ENCODE measurements at regions not wholly inside any gene's neighbourhood (a gene's known extent, or its start where the extent isn't known, plus 50 kb on each side); places are given as distances from the start of the nearest gene placed in this dataset.

DNA sequence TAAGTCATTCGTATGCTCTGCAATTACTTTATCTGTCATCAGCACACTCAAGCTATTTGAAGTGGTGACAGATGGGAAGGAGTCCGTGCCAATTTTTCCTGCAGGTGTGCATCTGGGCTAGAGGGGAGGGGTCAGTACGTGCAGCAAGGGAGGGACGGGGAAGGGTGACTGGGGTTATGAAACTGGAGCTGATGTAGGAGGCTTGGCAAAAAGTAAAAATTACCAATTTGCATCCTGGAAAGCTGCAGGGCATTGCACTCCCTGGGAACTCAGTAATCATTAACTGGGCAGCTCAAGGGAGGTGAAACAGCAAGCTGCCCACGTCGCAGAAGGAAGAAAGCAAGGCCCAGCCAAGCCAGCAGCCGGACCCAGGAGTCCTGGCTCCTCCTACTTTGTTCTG is 87.1 kb upstream of the TMEM45B start:
- Histone ChIP-seq H3K79me2 (ENCODE audit: insufficient read depth, low read length) (no peaks in the 10 kb centered on the region), H3K27me3 (ENCODE audit: insufficient read depth, low read length) (peaks cover 3% of the 10 kb centered on the region; the same call in 1 of the 2 replicates), H3K4me2 (ENCODE audit: low read length) (no peak overlapping the region), H3K9ac (ENCODE audit: low read length) (no peak overlapping the region), H3K27ac (ENCODE audit: low read depth, low read length) (no peak overlapping the region), H3K4me1 (ENCODE audit: control insufficient read depth in 1 of 2, insufficient read depth in 2 of 2, low read length in 2 of 2) (peaks cover 0 to 3% of the 10 kb centered on the region in 2 experiments; a peak in 2 of 4 replicates), H4K20me1 (ENCODE audit: insufficient read depth) (no peaks in the 10 kb centered on the region), H3K4me3 (replicated peaks in 1 of 2; ENCODE audit: low read depth in 1 of 2, low read length in 2 of 2) (no peak overlapping the region), H3K36me3 (ENCODE audit: control insufficient read depth in 1 of 2, insufficient read depth in 2 of 2, low read length in 2 of 2) (no peaks in the 10 kb centered on the region), H2AFZ (ENCODE audit: low read depth, low read length, poor library complexity, severe bottlenecking) (no peak overlapping the region), H3K9me3 (ENCODE audit: control insufficient read depth in 1 of 2, insufficient read depth in 1 of 2, low read depth in 1 of 2, low read length in 2 of 2) (no peaks in the 10 kb centered on the region), H3K9me2 (ENCODE audit: insufficient read depth) (no peaks in the 10 kb centered on the region)
- intact Hi-C loops (cut with micrococcal nuclease): no loop called here
- BruUV-seq (replicated peaks): no TSS peak
- ChIA-PET RAD21 (ENCODE audit: low non-redundant PET in 1 of 2, low total read pairs in 2 of 2, uncharacterized antibody in 2 of 2, unreplicated experiment in 2 of 2) (no interaction called here), CTCF (no interaction called here), POLR2A (no interaction called here)
- DNase-seq (ENCODE audit: low read depth, low spot score) (no peak), ATAC-seq (no peak)
- TF ChIP-seq SP1 (IDR thresholded peaks at IDR 0.05; ENCODE audit: low read depth) (no peak), POLR2AphosphoS5 (IDR thresholded peaks at IDR 0.05; ENCODE audit: low read depth, low read length) (no peak), CBX3 (IDR thresholded peaks at IDR 0.05; ENCODE audit: low read depth) (no peak), ELF1 (IDR thresholded peaks at IDR 0.05; ENCODE audit: borderline replicate concordance, low read depth) (no peak), EZH2 (IDR thresholded peaks at IDR 0.05) (no peak), JUND (IDR thresholded peaks at IDR 0.05) (no peak), ZNF274 (IDR thresholded peaks at IDR 0.05; ENCODE audit: low read depth, low read length) (no peak), CEBPB (IDR thresholded peaks at IDR 0.05; ENCODE audit: low read depth) (no peak), SIN3A (IDR thresholded peaks at IDR 0.05; ENCODE audit: low read depth) (no peak), ZFX (IDR thresholded peaks at IDR 0.05) (no peak), SRF (IDR thresholded peaks at IDR 0.05; ENCODE audit: low read depth) (no peak), FOSL1 (IDR thresholded peaks at IDR 0.05; ENCODE audit: low read depth) (no peak), POLR2A (IDR thresholded peaks at IDR 0.05; ENCODE audit: borderline replicate concordance, extremely low read depth, insufficient read depth, insufficient read length) (no peak), EZH2phosphoT487 (IDR thresholded peaks at IDR 0.05; ENCODE audit: borderline replicate concordance) (no peak), EGR1 (IDR thresholded peaks at IDR 0.05; ENCODE audit: low read depth) (no peak)
- TF ChIP-seq, protein P1, sequence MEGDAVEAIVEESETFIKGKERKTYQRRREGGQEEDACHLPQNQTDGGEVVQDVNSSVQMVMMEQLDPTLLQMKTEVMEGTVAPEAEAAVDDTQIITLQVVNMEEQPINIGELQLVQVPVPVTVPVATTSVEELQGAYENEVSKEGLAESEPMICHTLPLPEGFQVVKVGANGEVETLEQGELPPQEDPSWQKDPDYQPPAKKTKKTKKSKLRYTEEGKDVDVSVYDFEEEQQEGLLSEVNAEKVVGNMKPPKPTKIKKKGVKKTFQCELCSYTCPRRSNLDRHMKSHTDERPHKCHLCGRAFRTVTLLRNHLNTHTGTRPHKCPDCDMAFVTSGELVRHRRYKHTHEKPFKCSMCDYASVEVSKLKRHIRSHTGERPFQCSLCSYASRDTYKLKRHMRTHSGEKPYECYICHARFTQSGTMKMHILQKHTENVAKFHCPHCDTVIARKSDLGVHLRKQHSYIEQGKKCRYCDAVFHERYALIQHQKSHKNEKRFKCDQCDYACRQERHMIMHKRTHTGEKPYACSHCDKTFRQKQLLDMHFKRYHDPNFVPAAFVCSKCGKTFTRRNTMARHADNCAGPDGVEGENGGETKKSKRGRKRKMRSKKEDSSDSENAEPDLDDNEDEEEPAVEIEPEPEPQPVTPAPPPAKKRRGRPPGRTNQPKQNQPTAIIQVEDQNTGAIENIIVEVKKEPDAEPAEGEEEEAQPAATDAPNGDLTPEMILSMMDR (IDR thresholded peaks at IDR 0.05 in 2 of 3, conservative IDR thresholded peaks at IDR 0.05 in 1 of 3; ENCODE audit: borderline replicate concordance in 1 of 3, insufficient read depth in 1 of 3, low read depth in 2 of 3, low read length in 2 of 3): no peak
- TF ChIP-seq, protein P2, sequence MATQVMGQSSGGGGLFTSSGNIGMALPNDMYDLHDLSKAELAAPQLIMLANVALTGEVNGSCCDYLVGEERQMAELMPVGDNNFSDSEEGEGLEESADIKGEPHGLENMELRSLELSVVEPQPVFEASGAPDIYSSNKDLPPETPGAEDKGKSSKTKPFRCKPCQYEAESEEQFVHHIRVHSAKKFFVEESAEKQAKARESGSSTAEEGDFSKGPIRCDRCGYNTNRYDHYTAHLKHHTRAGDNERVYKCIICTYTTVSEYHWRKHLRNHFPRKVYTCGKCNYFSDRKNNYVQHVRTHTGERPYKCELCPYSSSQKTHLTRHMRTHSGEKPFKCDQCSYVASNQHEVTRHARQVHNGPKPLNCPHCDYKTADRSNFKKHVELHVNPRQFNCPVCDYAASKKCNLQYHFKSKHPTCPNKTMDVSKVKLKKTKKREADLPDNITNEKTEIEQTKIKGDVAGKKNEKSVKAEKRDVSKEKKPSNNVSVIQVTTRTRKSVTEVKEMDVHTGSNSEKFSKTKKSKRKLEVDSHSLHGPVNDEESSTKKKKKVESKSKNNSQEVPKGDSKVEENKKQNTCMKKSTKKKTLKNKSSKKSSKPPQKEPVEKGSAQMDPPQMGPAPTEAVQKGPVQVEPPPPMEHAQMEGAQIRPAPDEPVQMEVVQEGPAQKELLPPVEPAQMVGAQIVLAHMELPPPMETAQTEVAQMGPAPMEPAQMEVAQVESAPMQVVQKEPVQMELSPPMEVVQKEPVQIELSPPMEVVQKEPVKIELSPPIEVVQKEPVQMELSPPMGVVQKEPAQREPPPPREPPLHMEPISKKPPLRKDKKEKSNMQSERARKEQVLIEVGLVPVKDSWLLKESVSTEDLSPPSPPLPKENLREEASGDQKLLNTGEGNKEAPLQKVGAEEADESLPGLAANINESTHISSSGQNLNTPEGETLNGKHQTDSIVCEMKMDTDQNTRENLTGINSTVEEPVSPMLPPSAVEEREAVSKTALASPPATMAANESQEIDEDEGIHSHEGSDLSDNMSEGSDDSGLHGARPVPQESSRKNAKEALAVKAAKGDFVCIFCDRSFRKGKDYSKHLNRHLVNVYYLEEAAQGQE (IDR thresholded peaks at IDR 0.05; ENCODE audit: low read depth): no peak
- TF ChIP-seq, protein P3, sequence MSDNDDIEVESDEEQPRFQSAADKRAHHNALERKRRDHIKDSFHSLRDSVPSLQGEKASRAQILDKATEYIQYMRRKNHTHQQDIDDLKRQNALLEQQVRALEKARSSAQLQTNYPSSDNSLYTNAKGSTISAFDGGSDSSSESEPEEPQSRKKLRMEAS (IDR thresholded peaks at IDR 0.05): no peak

Measured in HCT116 (cell line).